Neural progenitor cell (in vitro differentiated cells): ENCODE measurements at regions not wholly inside any gene's neighbourhood (a gene's known extent, or its start where the extent isn't known, plus 50 kb on each side); places are given as distances from the start of the nearest gene placed in this dataset.

Source experiments
- CTCF ChIP-seq: fragments of 200-600 bp; sonication (generic); IDR thresholded peaks from 2 replicates; pipeline ENCODE4 v1.5.1; 2017; ENCODE audit warnings: antibody characterized with exemption, mild to moderate bottlenecking
- EZH2phosphoT487 ChIP-seq: fragments of 200-600 bp; sonication (generic); IDR thresholded peaks from 2 replicates; pipeline ENCODE4 v1.6.1; 2017; ENCODE audit warnings: antibody characterized with exemption

GRCh38 chr6:11427091-11427722 lies 110.3 kb upstream of the TMEM170B start:
- TF ChIP-seq CTCF = no peak
- TF ChIP-seq EZH2phosphoT487 = no peak
